ENCODE measurements at regions not wholly inside any gene's neighbourhood (a gene's known extent, or its start where the extent isn't known, plus 50 kb on each side); places are given as distances from the start of the nearest gene placed in this dataset.
A peak's percentile ranks its signal among the peaks of the same experiment; 100 is the strongest.

- peak overlapping the region; percentile 13 to 81 (median 80) for H3K27ac Mint-ChIP-seq
- H3K4me1 Mint-ChIP-seq = peaks cover 42% of the 10 kb centered on the region
- no peak for TF ChIP-seq CTCF (IDR thresholded peaks at IDR 0.05; ENCODE audit: unreplicated experiment in 3 of 3)
- H3K36me3 Mint-ChIP-seq (ENCODE audit: low read depth) = no peaks in the 10 kb centered on the region
- peaks cover 3% of the 10 kb centered on the region for H3K9me3 Mint-ChIP-seq
- no peaks in the 10 kb centered on the region for H3K27me3 Mint-ChIP-seq (ENCODE audit: low read depth)
- H3K4me3 Mint-ChIP-seq = peak overlapping the region in 1 of 3 experiments; percentile 14
These were observed 229.9 kb upstream of the HMGA2 start for GRCh38 chr12:65594409-65594808.

- peaks cover 3% of the 10 kb centered on the region for H3K9me3 Mint-ChIP-seq
- no peak for TF ChIP-seq CTCF (IDR thresholded peaks at IDR 0.05; ENCODE audit: unreplicated experiment in 3 of 3)
- H3K27ac Mint-ChIP-seq = peak overlapping the region in 2 of 3 experiments; percentile 7 to 43
- H3K27me3 Mint-ChIP-seq (ENCODE audit: low read depth) = no peaks in the 10 kb centered on the region
- no peak overlapping the region for H3K4me3 Mint-ChIP-seq
- H3K36me3 Mint-ChIP-seq (ENCODE audit: low read depth) = no peaks in the 10 kb centered on the region
- peaks cover 36% of the 10 kb centered on the region for H3K4me1 Mint-ChIP-seq
These were observed 229.2 kb upstream of the HMGA2 start for GRCh38 chr12:65595016-65595560.

- Mint-ChIP-seq H3K27me3 (ENCODE audit: low read depth) (no peaks in the 10 kb centered on the region), H3K36me3 (ENCODE audit: low read depth) (no peaks in the 10 kb centered on the region), H3K9me3 (peaks cover 3% of the 10 kb centered on the region), H3K27ac (peak overlapping the region in 1 of 3 experiments; percentile 2), H3K4me1 (peaks cover 37% of the 10 kb centered on the region), H3K4me3 (no peak overlapping the region)
- no peak for TF ChIP-seq CTCF (IDR thresholded peaks at IDR 0.05; ENCODE audit: unreplicated experiment in 3 of 3)
These were observed 227.7 kb upstream of the HMGA2 start for GRCh38 chr12:65596514-65597091.

- Mint-ChIP-seq H3K27ac (peak overlapping the region in 1 of 3 experiments; percentile 30), H3K4me3 (no peak overlapping the region), H3K4me1 (peaks cover 38% of the 10 kb centered on the region), H3K9me3 (peaks cover 3% of the 10 kb centered on the region), H3K36me3 (ENCODE audit: low read depth) (no peaks in the 10 kb centered on the region), H3K27me3 (ENCODE audit: low read depth) (no peaks in the 10 kb centered on the region)
- no peak for TF ChIP-seq CTCF (IDR thresholded peaks at IDR 0.05; ENCODE audit: unreplicated experiment in 3 of 3)
These were observed 226.8 kb upstream of the HMGA2 start for GRCh38 chr12:65597527-65597926.

- no peak for TF ChIP-seq CTCF (IDR thresholded peaks at IDR 0.05; ENCODE audit: unreplicated experiment in 3 of 3)
- no peaks in the 10 kb centered on the region for H3K27me3 Mint-ChIP-seq (ENCODE audit: low read depth)
- no peak overlapping the region for H3K4me3 Mint-ChIP-seq
- no peak overlapping the region for H3K27ac Mint-ChIP-seq
- peaks cover 3% of the 10 kb centered on the region for H3K9me3 Mint-ChIP-seq
- peaks cover 38% of the 10 kb centered on the region for H3K4me1 Mint-ChIP-seq
- H3K36me3 Mint-ChIP-seq (ENCODE audit: low read depth) = no peaks in the 10 kb centered on the region
These were observed 225.6 kb upstream of the HMGA2 start for GRCh38 chr12:65598688-65599087.

GRCh38 chr12:65602253-65602609, 222.1 kb upstream of the HMGA2 start:
- Mint-ChIP-seq H3K27ac (peak overlapping the region; percentile 61 to 84 (median 69)), H3K9me3 (peaks cover 2% of the 10 kb centered on the region), H3K27me3 (ENCODE audit: low read depth) (no peaks in the 10 kb centered on the region), H3K4me1 (peaks cover 49% of the 10 kb centered on the region), H3K36me3 (ENCODE audit: low read depth) (no peaks in the 10 kb centered on the region), H3K4me3 (peak overlapping the region; percentile 10 to 50 (median 16))
- TF ChIP-seq CTCF (IDR thresholded peaks at IDR 0.05; ENCODE audit: unreplicated experiment in 3 of 3) = no peak

All from nephron (organoid).